ENCODE measurements at regions not wholly inside any gene's neighbourhood (a gene's known extent, or its start where the extent isn't known, plus 50 kb on each side); places are given as distances from the start of the nearest gene placed in this dataset.

DNA sequence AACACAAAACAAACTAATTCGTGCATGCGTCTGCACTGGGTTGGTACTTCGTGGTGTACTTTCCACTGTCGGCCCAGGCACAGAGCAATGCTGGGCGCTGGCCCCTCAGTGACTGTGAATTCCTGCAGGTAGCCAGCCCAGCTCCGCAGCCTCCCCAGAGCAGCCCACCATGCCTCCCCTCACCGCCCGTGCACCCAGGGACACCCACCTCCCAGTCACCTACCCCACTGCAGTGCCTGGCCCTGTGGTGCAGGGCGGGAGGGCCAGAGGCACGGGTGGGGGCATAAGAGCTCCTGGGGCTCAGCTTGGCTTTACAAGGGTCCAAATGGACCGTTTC lies 93.1 kb upstream of the ZNF507 start:
- ChIA-PET CTCF (ENCODE audit: low intra/inter-chr PET ratio, low total read pairs) (no interaction called here), POLR2A (no interaction called here)
- ATAC-seq, result no peak
- H3K4me3 ChIP-seq (replicated peaks in 1 of 3; ENCODE audit: insufficient read depth in 1 of 3, low read depth in 2 of 3, low read length in 3 of 3), result no peak overlapping the region
- no peaks in the 10 kb centered on the region for H4K20me1 ChIP-seq (ENCODE audit: insufficient read depth, low read length)
- no peak overlapping the region for H2AFZ ChIP-seq (ENCODE audit: low read length)
- no peaks in the 10 kb centered on the region for H3K4me1 ChIP-seq (ENCODE audit: insufficient read depth, low read length)
- H3K27ac ChIP-seq (ENCODE audit: extremely low read length, insufficient read depth, low read length), result no peak overlapping the region
- H3K4me2 ChIP-seq (ENCODE audit: low read depth, low read length), result no peak overlapping the region
- H3K36me3 ChIP-seq (replicated peaks in 1 of 2; ENCODE audit: control insufficient read depth in 1 of 2, insufficient read depth in 2 of 2, low read length in 2 of 2), result no peaks in the 10 kb centered on the region
- no TSS peak for BruUV-seq (replicated peaks)
- DNase-seq (ENCODE audit: low spot score), result no peak
- no peak overlapping the region for H3K9ac ChIP-seq (ENCODE audit: insufficient read depth, low read depth, low read length)
- no peak for FAIRE-seq
- H3K27me3 ChIP-seq (ENCODE audit: control insufficient read depth in 1 of 2, insufficient read depth in 2 of 2, low read length in 2 of 2), result peaks cover 0 to 17% of the 10 kb centered on the region in 2 experiments; a peak in 1 of 5 replicates
- no peaks in the 10 kb centered on the region for H3K79me2 ChIP-seq (ENCODE audit: insufficient read depth, low read length)
- intact Hi-C loops (cut with micrococcal nuclease; ENCODE audit: unreplicated experiment), result no loop called here
- in situ Hi-C loops (cut with HindIII; ENCODE audit: extremely low pct_ligation_motif_present, low pct_unique_long_range_greater_than_20kb), result no loop called here
- WGBS (ENCODE audit: low lambda C conversion rate), result 50% methylated on average over 5 of the region's 11 CpGs
- no peaks in the 10 kb centered on the region for H3K9me3 ChIP-seq (ENCODE audit: low read length)
- TF ChIP-seq, protein P1, sequence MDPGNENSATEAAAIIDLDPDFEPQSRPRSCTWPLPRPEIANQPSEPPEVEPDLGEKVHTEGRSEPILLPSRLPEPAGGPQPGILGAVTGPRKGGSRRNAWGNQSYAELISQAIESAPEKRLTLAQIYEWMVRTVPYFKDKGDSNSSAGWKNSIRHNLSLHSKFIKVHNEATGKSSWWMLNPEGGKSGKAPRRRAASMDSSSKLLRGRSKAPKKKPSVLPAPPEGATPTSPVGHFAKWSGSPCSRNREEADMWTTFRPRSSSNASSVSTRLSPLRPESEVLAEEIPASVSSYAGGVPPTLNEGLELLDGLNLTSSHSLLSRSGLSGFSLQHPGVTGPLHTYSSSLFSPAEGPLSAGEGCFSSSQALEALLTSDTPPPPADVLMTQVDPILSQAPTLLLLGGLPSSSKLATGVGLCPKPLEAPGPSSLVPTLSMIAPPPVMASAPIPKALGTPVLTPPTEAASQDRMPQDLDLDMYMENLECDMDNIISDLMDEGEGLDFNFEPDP (CRISPR knock-in tag; conservative IDR thresholded peaks at IDR 0.05), result no peak
- TF ChIP-seq ZNF816 (CRISPR knock-in tag; IDR thresholded peaks at IDR 0.05; ENCODE audit: borderline replicate concordance) (no peak), XBP1 (CRISPR knock-in tag; IDR thresholded peaks at IDR 0.05) (no peak), MTA3 (CRISPR knock-in tag; IDR thresholded peaks at IDR 0.05) (no peak), ZNF670 (CRISPR knock-in tag; IDR thresholded peaks at IDR 0.05; ENCODE audit: borderline replicate concordance) (no peak), ZNF660 (CRISPR knock-in tag; IDR thresholded peaks at IDR 0.05; ENCODE audit: borderline replicate concordance, low read depth) (no peak), ZNF253 (CRISPR knock-in tag; IDR thresholded peaks at IDR 0.05; ENCODE audit: borderline replicate concordance) (no peak), GRHL1 (CRISPR knock-in tag; conservative IDR thresholded peaks at IDR 0.05) (no peak), ZNF292 (CRISPR knock-in tag; IDR thresholded peaks at IDR 0.05; ENCODE audit: borderline replicate concordance, low read depth) (no peak), KMT2B (CRISPR knock-in tag; IDR thresholded peaks at IDR 0.05) (no peak), ZNF841 (CRISPR knock-in tag; IDR thresholded peaks at IDR 0.05; ENCODE audit: borderline replicate concordance) (no peak), GTF2F1 (IDR thresholded peaks at IDR 0.05; ENCODE audit: low read length) (no peak), HNRNPK (IDR thresholded peaks at IDR 0.05; ENCODE audit: low read depth, low read length, poor library complexity, severe bottlenecking) (no peak)
- TF ChIP-seq, protein P2, sequence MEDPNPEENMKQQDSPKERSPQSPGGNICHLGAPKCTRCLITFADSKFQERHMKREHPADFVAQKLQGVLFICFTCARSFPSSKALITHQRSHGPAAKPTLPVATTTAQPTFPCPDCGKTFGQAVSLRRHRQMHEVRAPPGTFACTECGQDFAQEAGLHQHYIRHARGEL (CRISPR knock-in tag; IDR thresholded peaks at IDR 0.05), result no peak
- TF ChIP-seq, protein P3, sequence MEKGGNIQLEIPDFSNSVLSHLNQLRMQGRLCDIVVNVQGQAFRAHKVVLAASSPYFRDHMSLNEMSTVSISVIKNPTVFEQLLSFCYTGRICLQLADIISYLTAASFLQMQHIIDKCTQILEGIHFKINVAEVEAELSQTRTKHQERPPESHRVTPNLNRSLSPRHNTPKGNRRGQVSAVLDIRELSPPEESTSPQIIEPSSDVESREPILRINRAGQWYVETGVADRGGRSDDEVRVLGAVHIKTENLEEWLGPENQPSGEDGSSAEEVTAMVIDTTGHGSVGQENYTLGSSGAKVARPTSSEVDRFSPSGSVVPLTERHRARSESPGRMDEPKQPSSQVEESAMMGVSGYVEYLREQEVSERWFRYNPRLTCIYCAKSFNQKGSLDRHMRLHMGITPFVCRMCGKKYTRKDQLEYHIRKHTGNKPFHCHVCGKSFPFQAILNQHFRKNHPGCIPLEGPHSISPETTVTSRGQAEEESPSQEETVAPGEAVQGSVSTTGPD (CRISPR knock-in tag; IDR thresholded peaks at IDR 0.05), result no peak
- TF ChIP-seq, protein P4, sequence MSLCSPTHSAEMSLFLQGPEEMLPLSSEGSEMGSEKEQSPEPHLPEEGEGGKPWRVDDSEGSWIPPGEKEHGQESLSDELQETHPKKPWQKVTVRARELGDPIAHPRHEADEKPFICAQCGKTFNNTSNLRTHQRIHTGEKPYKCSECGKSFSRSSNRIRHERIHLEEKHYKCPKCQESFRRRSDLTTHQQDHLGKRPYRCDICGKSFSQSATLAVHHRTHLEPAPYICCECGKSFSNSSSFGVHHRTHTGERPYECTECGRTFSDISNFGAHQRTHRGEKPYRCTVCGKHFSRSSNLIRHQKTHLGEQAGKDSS (CRISPR knock-in tag; IDR thresholded peaks at IDR 0.05; ENCODE audit: borderline replicate concordance, low read depth), result no peak
- TF ChIP-seq, protein P5, sequence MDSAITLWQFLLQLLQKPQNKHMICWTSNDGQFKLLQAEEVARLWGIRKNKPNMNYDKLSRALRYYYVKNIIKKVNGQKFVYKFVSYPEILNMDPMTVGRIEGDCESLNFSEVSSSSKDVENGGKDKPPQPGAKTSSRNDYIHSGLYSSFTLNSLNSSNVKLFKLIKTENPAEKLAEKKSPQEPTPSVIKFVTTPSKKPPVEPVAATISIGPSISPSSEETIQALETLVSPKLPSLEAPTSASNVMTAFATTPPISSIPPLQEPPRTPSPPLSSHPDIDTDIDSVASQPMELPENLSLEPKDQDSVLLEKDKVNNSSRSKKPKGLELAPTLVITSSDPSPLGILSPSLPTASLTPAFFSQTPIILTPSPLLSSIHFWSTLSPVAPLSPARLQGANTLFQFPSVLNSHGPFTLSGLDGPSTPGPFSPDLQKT (CRISPR knock-in tag; IDR thresholded peaks at IDR 0.05; ENCODE audit: borderline replicate concordance), result no peak
- TF ChIP-seq, protein P6, sequence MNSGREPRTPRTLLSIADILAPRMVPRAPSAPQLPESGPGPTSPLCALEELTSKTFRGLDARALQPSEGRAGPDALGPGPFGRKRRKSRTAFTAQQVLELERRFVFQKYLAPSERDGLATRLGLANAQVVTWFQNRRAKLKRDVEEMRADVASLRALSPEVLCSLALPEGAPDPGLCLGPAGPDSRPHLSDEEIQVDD (CRISPR knock-in tag; IDR thresholded peaks at IDR 0.05; ENCODE audit: borderline replicate concordance), result no peak

All from HepG2 (cell line).